Thoracic aorta (tissue), 2 donors: ENCODE measurements at regions not wholly inside any gene's neighbourhood (a gene's known extent, or its start where the extent isn't known, plus 50 kb on each side); places are given as distances from the start of the nearest gene placed in this dataset.

ENCODE experiments used
- ATAC-seq: fragments of 150-250 bp; one replicate; pipeline ENCODE4 v1.8.0; 2017; ENCODE audit warnings: low read depth; ENCODE audit not compliant: insufficient number of reproducible peaks, low FRiP score
- DNase-seq: peaks from one replicate; pipeline ENCODE4 v3.0.0-alpha.2; 2020; ENCODE audit warnings: low spot score
- H3K27ac ChIP-seq, 2 donors: fragments of 200-600 bp; sonication (generic); 1 replicate in 1 of 2; 2 replicates in 1 of 2; pipeline ENCODE4 v1.5.1; 2016; ENCODE audit warnings: mild to moderate bottlenecking in 2 of 2, moderate library complexity in 2 of 2
- H3K27me3 ChIP-seq: fragments of 200-600 bp; sonication (generic); replicated peaks from 2 replicates; pipeline ENCODE4 v1.6.0; 2016; ENCODE audit warnings: mild to moderate bottlenecking; ENCODE audit not compliant: insufficient read depth
- H3K36me3 ChIP-seq: fragments of 200-600 bp; sonication (generic); one replicate; pipeline ENCODE4 v1.5.1; 2016
- H3K4me1 ChIP-seq, 2 donors: fragments of 200-600 bp; sonication (generic); 1 replicate in 1 of 2; 2 replicates in 1 of 2; pipeline versions ENCODE4 v1.5.1 to v1.6.0; 2016; ENCODE audit warnings: low read depth in 2 of 2, mild to moderate bottlenecking in 1 of 2; ENCODE audit not compliant: control insufficient read depth in 1 of 2
- H3K4me3 ChIP-seq: fragments of 200-600 bp; sonication (generic); 2 replicates; pipeline ENCODE4 v1.5.1; 2016; ENCODE audit warnings: mild to moderate bottlenecking
- H3K9me3 ChIP-seq: fragments of 200-600 bp; sonication (generic); 2 replicates; pipeline ENCODE4 v1.5.1; 2016
- TF ChIP-seq, protein P1 (sequence below): fragments of 200-600 bp; sonication (generic); IDR thresholded peaks from one replicate; pipeline ENCODE4 v1.5.1; 2019; ENCODE audit warnings: antibody characterized with exemption

DNA sequence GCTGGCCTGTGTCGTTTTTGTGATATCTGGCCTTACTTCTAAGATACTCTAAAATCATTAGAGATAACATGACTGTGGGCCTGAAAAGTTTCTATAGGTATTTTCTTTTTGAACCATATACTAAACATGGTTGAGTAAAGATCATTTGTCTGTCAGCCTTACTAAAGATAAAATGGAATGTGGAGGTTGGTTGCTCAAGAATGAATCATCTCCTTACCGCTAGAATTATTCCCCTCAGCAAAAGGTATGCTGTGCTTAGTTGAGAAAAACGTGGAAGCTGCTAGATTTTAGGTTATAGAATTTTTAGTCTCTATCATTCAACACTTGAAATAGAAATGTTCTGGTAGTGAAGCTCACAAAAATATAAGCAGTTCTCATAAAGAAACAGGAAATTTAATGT lies 407.3 kb downstream of the AEBP2 start:
- no peak for ATAC-seq
- H3K4me3 ChIP-seq = no peak overlapping the region
- TF ChIP-seq, protein P1, sequence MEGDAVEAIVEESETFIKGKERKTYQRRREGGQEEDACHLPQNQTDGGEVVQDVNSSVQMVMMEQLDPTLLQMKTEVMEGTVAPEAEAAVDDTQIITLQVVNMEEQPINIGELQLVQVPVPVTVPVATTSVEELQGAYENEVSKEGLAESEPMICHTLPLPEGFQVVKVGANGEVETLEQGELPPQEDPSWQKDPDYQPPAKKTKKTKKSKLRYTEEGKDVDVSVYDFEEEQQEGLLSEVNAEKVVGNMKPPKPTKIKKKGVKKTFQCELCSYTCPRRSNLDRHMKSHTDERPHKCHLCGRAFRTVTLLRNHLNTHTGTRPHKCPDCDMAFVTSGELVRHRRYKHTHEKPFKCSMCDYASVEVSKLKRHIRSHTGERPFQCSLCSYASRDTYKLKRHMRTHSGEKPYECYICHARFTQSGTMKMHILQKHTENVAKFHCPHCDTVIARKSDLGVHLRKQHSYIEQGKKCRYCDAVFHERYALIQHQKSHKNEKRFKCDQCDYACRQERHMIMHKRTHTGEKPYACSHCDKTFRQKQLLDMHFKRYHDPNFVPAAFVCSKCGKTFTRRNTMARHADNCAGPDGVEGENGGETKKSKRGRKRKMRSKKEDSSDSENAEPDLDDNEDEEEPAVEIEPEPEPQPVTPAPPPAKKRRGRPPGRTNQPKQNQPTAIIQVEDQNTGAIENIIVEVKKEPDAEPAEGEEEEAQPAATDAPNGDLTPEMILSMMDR = no peak

DNA sequence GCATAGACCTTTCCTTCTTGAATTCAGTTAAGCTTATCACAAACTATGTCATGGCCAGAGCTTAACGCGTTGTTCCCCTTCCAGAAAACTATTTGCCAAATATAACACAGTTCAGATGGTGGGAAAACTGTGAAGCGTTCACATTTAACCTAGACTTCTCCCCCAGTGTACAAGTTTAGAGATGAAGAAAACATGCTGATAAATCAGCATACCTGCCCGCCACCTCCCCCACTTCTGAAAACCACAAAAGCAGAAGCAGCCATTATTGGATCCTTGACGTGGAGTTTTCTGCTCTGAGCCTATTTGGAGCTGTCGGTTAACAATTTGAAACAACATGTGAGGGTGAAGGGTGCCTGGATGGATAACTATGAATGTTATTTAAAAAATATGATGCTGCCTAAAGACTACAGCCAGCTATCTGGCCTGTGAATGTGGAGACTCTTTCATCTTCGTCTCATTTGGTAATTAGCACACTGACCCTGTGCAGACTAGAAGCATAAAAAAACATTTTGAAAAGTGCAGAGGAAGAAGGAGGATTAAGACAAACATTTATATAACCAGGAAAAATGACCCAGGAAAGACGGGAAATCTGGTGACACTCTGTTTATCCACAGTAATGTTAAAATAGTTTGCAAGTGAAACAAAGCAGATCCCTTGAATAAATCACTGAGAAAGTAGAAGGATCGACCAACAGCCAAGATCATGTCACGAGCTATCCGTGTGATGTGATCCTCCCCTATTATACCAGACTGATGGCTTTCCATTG lies 408.2 kb downstream of the AEBP2 start:
- ATAC-seq (no peak), DNase-seq (no peak)
- Histone ChIP-seq H3K27me3 (no peaks in the 10 kb centered on the region), H3K27ac (peak overlapping the region; percentile 86 to 90), H3K4me1 (peaks cover 11 to 86% of the 10 kb centered on the region in 2 donors), H3K36me3 (no peaks in the 10 kb centered on the region), H3K4me3 (peak overlapping the region; percentile 59), H3K9me3 (no peaks in the 10 kb centered on the region)
- TF ChIP-seq, protein P1 = no peak

More for the DNA sequence above, 407.3 kb downstream of the AEBP2 start:
- Histone ChIP-seq H3K27me3 (no peaks in the 10 kb centered on the region), H3K9me3 (no peaks in the 10 kb centered on the region), H3K27ac (peak overlapping the region; percentile 86 to 90), H3K4me1 (peaks cover 15 to 84% of the 10 kb centered on the region in 2 donors), H3K36me3 (no peaks in the 10 kb centered on the region)
- no peak for DNase-seq

DNA sequence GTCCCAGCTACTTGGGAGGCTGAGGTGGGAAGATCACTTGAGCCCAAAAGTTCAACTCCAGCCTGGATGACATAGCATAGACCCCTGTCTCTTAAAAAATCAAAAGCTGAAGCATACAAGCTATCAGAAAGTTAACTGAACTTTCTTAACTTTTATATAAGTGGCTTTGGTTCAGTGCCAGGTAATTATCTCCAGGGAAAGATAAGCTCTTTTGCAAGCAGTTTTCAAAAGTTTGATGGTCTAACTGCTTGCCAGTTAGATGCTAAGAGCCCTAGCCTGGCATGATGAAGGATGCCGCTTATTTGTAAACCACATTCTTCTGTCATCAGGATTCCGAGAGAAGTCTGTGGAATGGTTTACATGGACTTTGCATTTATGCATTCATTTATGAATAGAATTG lies 409.1 kb downstream of the AEBP2 start:
- H3K27me3 ChIP-seq = no peaks in the 10 kb centered on the region
- H3K9me3 ChIP-seq = no peaks in the 10 kb centered on the region
- ATAC-seq (no peak), DNase-seq (no peak)
- TF ChIP-seq, protein P1 = no peak
- H3K4me1 ChIP-seq = peaks cover 9 to 82% of the 10 kb centered on the region in 2 donors
- H3K4me3 ChIP-seq = no peak overlapping the region
- H3K36me3 ChIP-seq = no peaks in the 10 kb centered on the region
- peak overlapping the region; percentile 86 to 90 for H3K27ac ChIP-seq

DNA sequence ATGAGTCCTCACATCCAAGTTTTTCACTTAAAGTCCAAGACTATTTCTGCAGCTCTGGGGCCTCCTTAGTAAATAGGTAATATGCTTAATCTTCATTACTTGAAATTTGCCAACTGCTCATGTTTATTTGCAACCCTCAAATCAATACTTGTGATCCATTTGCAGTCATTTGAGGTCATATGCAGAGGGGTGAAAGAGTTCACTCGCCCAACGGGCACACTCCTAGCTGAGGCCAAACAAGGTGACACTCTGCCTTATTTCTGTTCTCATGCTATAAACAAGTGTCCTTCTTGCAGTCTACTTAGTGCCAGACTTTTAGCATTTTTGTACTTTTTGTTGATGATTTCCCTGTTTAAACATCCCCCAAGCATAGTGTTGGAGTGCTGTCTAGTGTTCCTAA lies 409.9 kb downstream of the AEBP2 start:
- ATAC-seq = no peak
- H3K27ac ChIP-seq = peak overlapping the region; percentile 86 to 90
- no peak overlapping the region for H3K4me3 ChIP-seq
- no peaks in the 10 kb centered on the region for H3K9me3 ChIP-seq
- TF ChIP-seq, protein P1 = no peak
- no peaks in the 10 kb centered on the region for H3K36me3 ChIP-seq
- H3K4me1 ChIP-seq = peaks cover 9 to 79% of the 10 kb centered on the region in 2 donors
- no peaks in the 10 kb centered on the region for H3K27me3 ChIP-seq
- DNase-seq = no peak

DNA sequence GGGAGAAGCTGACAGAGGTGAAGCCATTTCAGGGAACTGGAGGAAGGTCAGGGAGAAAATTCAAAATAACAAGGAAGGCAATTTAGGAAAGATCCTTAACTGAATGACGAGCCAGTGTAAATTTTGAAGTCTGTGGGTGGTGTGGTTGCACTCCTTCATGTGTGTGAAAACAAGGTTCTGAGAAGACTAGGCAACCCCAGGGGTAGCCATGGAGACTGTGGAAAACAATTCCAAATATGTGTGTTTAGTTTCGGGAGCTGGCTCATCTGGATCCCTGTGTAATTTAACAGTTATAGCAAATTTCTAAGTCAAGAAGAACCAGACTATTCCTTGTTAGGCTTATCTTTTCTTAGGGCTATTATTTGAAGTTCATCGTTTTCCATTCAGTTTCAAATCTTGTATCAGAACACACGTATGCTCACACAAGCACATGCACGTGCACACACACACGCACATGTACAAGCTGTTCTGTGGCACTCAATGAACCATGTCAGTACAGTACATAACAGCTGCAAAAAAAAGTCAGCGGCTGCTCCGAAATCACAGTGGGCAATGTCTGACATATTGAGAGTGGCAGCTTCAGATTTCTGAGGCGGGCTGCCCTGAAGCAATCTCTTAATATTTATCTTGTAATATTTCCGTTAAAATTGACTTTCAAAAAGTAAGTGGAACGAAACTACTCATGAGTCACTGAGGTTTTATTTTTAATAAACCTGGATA lies 411.2 kb downstream of the AEBP2 start:
- Histone ChIP-seq H3K4me3 (peak overlapping the region; percentile 58), H3K9me3 (no peaks in the 10 kb centered on the region), H3K36me3 (no peaks in the 10 kb centered on the region), H3K4me1 (peaks cover 9 to 82% of the 10 kb centered on the region in 2 donors), H3K27me3 (no peaks in the 10 kb centered on the region), H3K27ac (peak overlapping the region; percentile 86 to 90)
- DNase-seq (peak; percentile 15), ATAC-seq (peak; percentile 69)
- TF ChIP-seq, protein P1 = no peak
